PC-9 (cell line): ENCODE measurements at regions not wholly inside any gene's neighbourhood (a gene's known extent, or its start where the extent isn't known, plus 50 kb on each side); places are given as distances from the start of the nearest gene placed in this dataset.

Experiments used
- BruUV-seq: library from RNA; stranded (reverse); fragments of 400-500 nt; replicated peaks from 2 replicates; lab custom pipeline; 2021; lab: Mats Ljungman, UMichigan
- CTCF ChIA-PET: fragments of 300-600 bp; sonication (Branson Sonifier 250); formaldehyde crosslinking; loops from one replicate; lab custom pipeline; 2022; ENCODE audit warnings: antibody characterized with exemption; lab: Charles Lee
- POLR2A ChIA-PET: fragments of 300-600 bp; sonication (Branson Sonifier 250); formaldehyde crosslinking; loops from one replicate; lab custom pipeline; 2022; ENCODE audit warnings: antibody characterized with exemption; ENCODE audit not compliant: unreplicated experiment; lab: Charles Lee
- DNase-seq, 2 experiments: peaks; one replicate each; pipeline versions ENCODE4 v3.0.0 to v3.0.0-alpha.2; 2015 to 2022; ENCODE audit warnings: mixed read lengths in 1 of 2
- H2AFZ ChIP-seq: fragments of 200-600 bp; sonication (generic); 2 replicates; pipeline ENCODE4 v1.8.1; 2017; ENCODE audit warnings: antibody characterized with exemption
- H3F3A ChIP-seq: fragments of 200-600 bp; sonication (generic); 2 replicates; pipeline ENCODE4 v1.8.1; 2017; ENCODE audit warnings: antibody characterized with exemption, mild to moderate bottlenecking, low read depth; ENCODE audit not compliant: insufficient read depth
- H3K27ac ChIP-seq: fragments of 200-600 bp; sonication (generic); 2 replicates; pipeline ENCODE4 v1.6.1; 2016; ENCODE audit warnings: mixed run types
- H3K27me3 ChIP-seq: fragments of 200-600 bp; sonication (generic); 2 replicates; pipeline ENCODE4 v1.6.1; 2016; ENCODE audit warnings: low read depth, mixed run types; ENCODE audit not compliant: insufficient read depth
- H3K36me3 ChIP-seq: fragments of 200-600 bp; sonication (generic); 2 replicates; pipeline ENCODE4 v1.6.1; 2016; ENCODE audit warnings: low read depth, mixed run types
- H3K4me1 ChIP-seq: fragments of 200-600 bp; sonication (generic); replicated peaks from 2 replicates; pipeline ENCODE4 v1.6.1; 2016; ENCODE audit warnings: mixed run types; ENCODE audit not compliant: insufficient read depth
- H3K4me2 ChIP-seq: fragments of 200-600 bp; sonication (generic); 2 replicates; pipeline ENCODE4 v1.6.1; 2017; ENCODE audit warnings: mixed run types
- H3K4me3 ChIP-seq: fragments of 200-600 bp; sonication (generic); 2 replicates; pipeline ENCODE4 v1.6.1; 2016; ENCODE audit warnings: mixed run types
- H3K79me2 ChIP-seq: fragments of 200-600 bp; sonication (generic); 2 replicates; pipeline ENCODE4 v1.6.1; 2017; ENCODE audit warnings: low read depth, mixed run types
- H3K9me2 ChIP-seq: fragments of 200-600 bp; sonication (generic); 2 replicates; pipeline ENCODE4 v1.8.1; 2017; ENCODE audit warnings: mild to moderate bottlenecking; ENCODE audit not compliant: insufficient read depth
- H3K9me3 ChIP-seq: fragments of 200-600 bp; sonication (generic); 2 replicates; pipeline ENCODE4 v1.8.1; 2016; ENCODE audit warnings: low read depth; ENCODE audit not compliant: insufficient read depth
- H4K20me1 ChIP-seq: fragments of 200-600 bp; sonication (generic); 2 replicates; pipeline ENCODE4 v1.8.1; 2017; ENCODE audit not compliant: insufficient read depth
- CTCF ChIP-seq: fragments of 200-600 bp; sonication (generic); conservative IDR thresholded peaks from 2 replicates; pipeline ENCODE4 v1.6.1; 2017; ENCODE audit warnings: mixed run types, antibody characterized with exemption, mild to moderate bottlenecking, moderate library complexity
- EZH2 ChIP-seq: fragments of 200-600 bp; sonication (generic); IDR thresholded peaks from 2 replicates; pipeline ENCODE4 v1.8.0; 2017; ENCODE audit warnings: antibody characterized with exemption, low read depth
- intact Hi-C: fragments of 100-400 bp; cut with micrococcal nuclease; formaldehyde crosslinking; loops from one replicate; pipeline ENCODE4 v1.10.0; 2022; ENCODE audit not compliant: unreplicated experiment

- TF ChIP-seq EZH2: no peak
- H2AFZ ChIP-seq: no peak overlapping the region
- no peaks in the 10 kb centered on the region for H3F3A ChIP-seq
- no peaks in the 10 kb centered on the region for H4K20me1 ChIP-seq
- H3K4me3 ChIP-seq: no peak overlapping the region
- intact Hi-C loops: no loop called here
- no peaks in the 10 kb centered on the region for H3K36me3 ChIP-seq
- DNase-seq: no peak
- no peak overlapping the region for H3K4me2 ChIP-seq
- CTCF ChIA-PET: no interaction called here
- no peaks in the 10 kb centered on the region for H3K9me2 ChIP-seq
- H3K27me3 ChIP-seq: no peaks in the 10 kb centered on the region
- no peaks in the 10 kb centered on the region for H3K9me3 ChIP-seq
- H3K4me1 ChIP-seq: no peaks in the 10 kb centered on the region
- POLR2A ChIA-PET: no interaction called here
- no peaks in the 10 kb centered on the region for H3K79me2 ChIP-seq
- BruUV-seq: no TSS peak
- no peak overlapping the region for H3K27ac ChIP-seq
These were observed 409.1 kb upstream of the NR2F2 start for GRCh38 chr15:95921404-95921803.

- Histone ChIP-seq H3K4me1 (no peaks in the 10 kb centered on the region), H3K9me3 (no peaks in the 10 kb centered on the region), H3K4me3 (no peak overlapping the region), H3K4me2 (no peak overlapping the region), H3K79me2 (no peaks in the 10 kb centered on the region), H3F3A (no peaks in the 10 kb centered on the region), H3K9me2 (no peaks in the 10 kb centered on the region), H3K27ac (no peak overlapping the region), H4K20me1 (no peaks in the 10 kb centered on the region), H3K36me3 (no peaks in the 10 kb centered on the region), H3K27me3 (no peaks in the 10 kb centered on the region), H2AFZ (no peak overlapping the region)
- intact Hi-C loops: no loop called here
- DNase-seq: no peak
- BruUV-seq: no TSS peak
- TF ChIP-seq CTCF (no peak), EZH2 (no peak)
- POLR2A ChIA-PET: no interaction called here
- CTCF ChIA-PET: no interaction called here
These were observed 408.1 kb upstream of the NR2F2 start for GRCh38 chr15:95922431-95922830.

- no peaks in the 10 kb centered on the region for H3F3A ChIP-seq
- POLR2A ChIA-PET: no interaction called here
- no peaks in the 10 kb centered on the region for H3K36me3 ChIP-seq
- no peak overlapping the region; the same call in 1 of the 2 replicates for H2AFZ ChIP-seq
- H3K4me1 ChIP-seq: no peaks in the 10 kb centered on the region
- CTCF ChIA-PET: no interaction called here
- H3K27ac ChIP-seq: no peak overlapping the region
- H3K9me3 ChIP-seq: no peaks in the 10 kb centered on the region
- no peak overlapping the region for H3K4me2 ChIP-seq
- H4K20me1 ChIP-seq: no peaks in the 10 kb centered on the region
- no peak overlapping the region for H3K4me3 ChIP-seq
- BruUV-seq: no TSS peak
- DNase-seq: no peak
- no peaks in the 10 kb centered on the region for H3K27me3 ChIP-seq
- no peaks in the 10 kb centered on the region for H3K9me2 ChIP-seq
- H3K79me2 ChIP-seq: no peaks in the 10 kb centered on the region
- intact Hi-C loops: no loop called here
- TF ChIP-seq EZH2: no peak
- TF ChIP-seq CTCF: no peak
These were observed 406.7 kb upstream of the NR2F2 start for GRCh38 chr15:95923792-95924191.

- ChIA-PET POLR2A (no interaction called here), CTCF (interaction anchor here (0.6 kb wide), 1 partner anchor 196 kb away, joined by 4 read pairs; no protein-coding TSS in a partner anchor)
- intact Hi-C loops: no loop called here
- H3K27ac ChIP-seq: no peak overlapping the region
- H2AFZ ChIP-seq: no peak overlapping the region
- H3F3A ChIP-seq: no peaks in the 10 kb centered on the region
- H3K27me3 ChIP-seq: no peaks in the 10 kb centered on the region
- no peaks in the 10 kb centered on the region for H3K9me3 ChIP-seq
- BruUV-seq: no TSS peak
- TF ChIP-seq EZH2: no peak
- no peak for TF ChIP-seq CTCF
- no peaks in the 10 kb centered on the region for H3K9me2 ChIP-seq
- no peak overlapping the region for H3K4me2 ChIP-seq
- no peaks in the 10 kb centered on the region for H3K79me2 ChIP-seq
- H3K4me3 ChIP-seq: no peak overlapping the region
- H3K36me3 ChIP-seq: no peaks in the 10 kb centered on the region
- DNase-seq: no peak
- no peaks in the 10 kb centered on the region; the same call in 1 of the 2 replicates for H3K4me1 ChIP-seq
- H4K20me1 ChIP-seq: no peaks in the 10 kb centered on the region
These were observed 401.7 kb upstream of the NR2F2 start for GRCh38 chr15:95928822-95929221.
